Astrocyte of the cerebellum (primary cell): ENCODE measurements at regions not wholly inside any gene's neighbourhood (a gene's known extent, or its start where the extent isn't known, plus 50 kb on each side); places are given as distances from the start of the nearest gene placed in this dataset.
A peak's percentile ranks its signal among the peaks of the same experiment; 100 is the strongest.
"Not testable (repeated sequence)": the region's sequence is repeated elsewhere in the genome, so short reads cannot be mapped to it uniquely, and the experiment has no call there.

Source experiments
- DNase-seq: peaks from one replicate; pipeline ENCODE4 v3.0.0-alpha.2; 2011; ENCODE audit warnings: low read depth
- H3K4me3 ChIP-seq: 2 replicates; pipeline ENCODE4 v1.5.1; 2011; ENCODE audit warnings: mild to moderate bottlenecking, low read depth, low read length, moderate library complexity
- CTCF ChIP-seq: IDR thresholded peaks from 2 replicates; pipeline ENCODE4 v1.5.1; 2012; ENCODE audit warnings: low read length, low read depth, moderate library complexity, mild to moderate bottlenecking; ENCODE audit errors: missing control alignments
- in situ Hi-C: cut with HindIII; loops from 2 replicates; pipeline ENCODE4 v1.10.0; 2017; ENCODE audit warnings: low sequenced_read_pairs

DNA sequence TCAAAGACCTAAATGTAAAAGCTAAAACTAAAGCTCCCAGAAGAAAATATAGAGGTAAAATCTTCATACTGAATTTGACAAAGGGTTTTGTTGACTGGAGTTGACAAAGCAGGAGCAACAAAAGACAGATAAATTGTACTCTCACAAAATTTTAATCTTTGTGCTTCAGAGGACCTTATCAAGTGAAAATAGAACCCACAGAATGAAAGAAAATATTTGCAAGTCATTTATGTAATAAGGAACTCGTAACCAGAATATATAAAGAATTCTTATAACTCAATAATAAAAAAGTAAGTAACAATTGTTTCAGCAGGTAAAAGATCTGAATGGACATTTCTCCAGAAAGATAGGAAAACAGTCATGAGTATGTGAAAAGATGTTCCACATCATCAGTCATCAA lies 62.0 kb upstream of the SRRM3 start:
- DNase-seq = no peak
- in situ Hi-C loops = loop anchor here (25.0 kb wide), 1 partner anchor 102 kb away; the partner anchor contains the start of genes MDH2 and STYXL1
- TF ChIP-seq CTCF = no peak
- no peak overlapping the region for H3K4me3 ChIP-seq

DNA sequence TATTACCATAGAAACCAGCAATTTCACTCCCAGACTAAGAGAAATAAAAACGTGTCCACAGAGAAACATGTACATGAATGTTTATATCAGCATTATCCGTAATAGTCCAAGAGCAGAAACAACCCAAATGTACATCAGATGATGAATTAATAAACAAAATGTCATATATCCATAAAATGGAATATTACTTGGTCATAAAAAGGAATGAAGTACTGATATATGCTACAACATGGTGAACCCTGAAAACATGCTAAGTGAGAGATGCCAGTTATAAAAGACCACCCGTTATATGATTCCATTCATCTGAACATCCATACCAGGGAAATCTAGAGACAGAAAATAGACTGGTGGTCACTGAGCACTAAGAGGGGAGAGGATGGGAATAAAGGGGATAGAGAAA lies 61.4 kb upstream of the SRRM3 start:
- in situ Hi-C loops = loop anchor here (25.0 kb wide), 1 partner anchor 103 kb away; the partner anchor contains the start of genes MDH2 and STYXL1

GRCh38 chr7:76142861-76143260 lies 58.8 kb upstream of the SRRM3 start:
- no peak overlapping the region for H3K4me3 ChIP-seq
- no peak for DNase-seq
- no peak for TF ChIP-seq CTCF
- in situ Hi-C loops = loop anchor here (25.0 kb wide), 1 partner anchor 106 kb away; the partner anchor contains the start of genes MDH2 and STYXL1

More for the DNA sequence above, 61.4 kb upstream of the SRRM3 start:
- not testable (repeated sequence) for DNase-seq, H3K4me3 ChIP-seq

DNA sequence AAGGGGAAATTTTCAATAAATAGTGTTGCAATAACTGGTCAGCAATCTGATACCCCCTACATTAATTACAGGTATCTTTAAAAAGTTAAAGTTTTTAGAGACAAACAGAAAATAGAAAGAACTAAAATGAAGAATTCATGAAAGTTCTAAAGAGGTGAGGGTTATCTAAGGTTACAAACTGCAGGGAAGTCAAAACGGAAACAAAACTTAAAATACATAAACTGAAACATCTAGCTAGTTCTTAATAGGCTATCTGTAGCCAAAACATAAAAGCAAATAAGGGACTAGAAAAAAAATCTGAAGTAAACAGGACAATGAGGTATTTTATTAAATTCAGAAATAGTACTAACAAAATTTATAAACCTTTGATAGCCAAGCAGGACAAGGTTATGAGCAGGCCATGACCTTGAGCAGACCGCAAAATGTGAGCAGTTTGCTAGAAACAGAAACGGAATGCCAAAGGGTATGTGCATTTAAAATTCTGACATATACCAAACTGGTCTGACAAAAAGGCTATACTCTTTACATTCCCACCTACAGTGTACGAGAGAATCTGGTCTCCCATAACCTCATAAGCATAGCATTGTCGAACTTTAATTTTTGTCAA lies 56.9 kb upstream of the SRRM3 start:
- in situ Hi-C loops = loop anchor here (25.0 kb wide), 1 partner anchor 107 kb away; the partner anchor contains the start of genes MDH2 and STYXL1
- not testable (repeated sequence) for H3K4me3 ChIP-seq, DNase-seq

DNA sequence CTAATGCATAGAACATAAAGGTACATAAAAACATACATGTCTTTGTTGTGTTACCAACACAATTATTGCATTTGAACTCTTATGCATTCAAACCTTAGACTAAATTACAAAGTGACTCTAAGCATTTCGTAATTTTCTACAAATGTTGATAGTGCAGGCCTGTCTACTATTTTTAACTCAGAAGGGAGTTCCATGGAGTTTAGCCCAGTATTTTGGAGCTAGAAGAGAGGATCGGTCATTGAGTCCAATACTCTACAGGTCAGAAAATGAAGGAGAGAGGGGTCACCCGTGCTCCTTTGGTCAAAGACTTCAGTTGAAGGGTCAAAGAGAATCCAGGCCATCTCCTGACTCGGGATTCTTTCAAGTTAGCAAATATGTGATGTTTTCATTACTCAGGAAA lies 55.3 kb upstream of the SRRM3 start:
- DNase-seq = no peak
- no peak overlapping the region for H3K4me3 ChIP-seq
- no peak for TF ChIP-seq CTCF
- in situ Hi-C loops = loop anchor here (25.0 kb wide), 1 partner anchor 109 kb away; the partner anchor contains the start of genes MDH2 and STYXL1

GRCh38 chr7:76148947-76149346 lies 52.7 kb upstream of the SRRM3 start:
- in situ Hi-C loops = loop anchor here (25.0 kb wide), 1 partner anchor 112 kb away; the partner anchor contains the start of genes MDH2 and STYXL1
- not testable (repeated sequence) for DNase-seq, H3K4me3 ChIP-seq

DNA sequence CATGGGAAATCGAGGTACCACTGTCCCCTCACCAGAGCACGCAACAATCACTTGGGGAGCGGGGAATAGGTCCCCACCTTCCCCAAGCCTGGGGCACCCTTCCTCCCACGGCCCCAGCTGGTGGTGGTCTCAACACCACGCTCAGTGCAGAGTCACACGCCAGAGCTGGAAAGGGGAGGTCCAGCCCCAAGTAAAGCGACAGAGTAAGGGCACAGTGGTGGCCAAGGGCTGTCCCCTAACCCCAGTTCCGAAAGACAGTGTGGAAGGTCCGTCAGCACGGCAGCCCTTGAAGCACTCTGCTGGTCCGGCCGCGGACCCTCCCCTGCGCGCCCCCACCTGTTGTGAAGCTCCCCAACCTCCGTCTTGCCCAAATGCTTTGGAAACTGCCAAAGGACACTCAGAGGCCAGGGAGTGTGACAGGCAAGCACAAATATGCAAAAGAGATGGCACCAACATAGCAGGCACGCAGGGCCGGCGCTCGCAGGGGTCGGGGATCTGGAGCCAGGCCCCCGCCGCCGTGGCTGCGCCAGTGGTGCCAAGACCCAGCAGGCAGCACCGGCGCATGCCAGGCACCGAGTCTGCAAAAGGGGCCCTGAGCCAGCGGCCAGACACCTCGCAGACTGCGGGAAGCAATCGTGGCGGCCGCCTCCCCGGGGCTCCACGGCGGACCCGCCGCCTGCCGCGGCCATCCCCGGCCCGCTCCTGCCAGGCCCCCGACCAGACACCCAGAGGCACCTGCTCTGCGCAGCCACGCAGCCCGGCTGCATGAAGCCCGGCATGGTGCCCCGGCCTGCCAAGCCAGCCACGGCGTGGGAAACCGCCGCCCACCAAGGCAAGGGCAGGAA lies 51.6 kb upstream of the SRRM3 start:
- peak overlapping the region; percentile 15 for H3K4me3 ChIP-seq
- TF ChIP-seq CTCF = no peak
- DNase-seq = no peak
- in situ Hi-C loops = loop anchor here (25.0 kb wide), 1 partner anchor 113 kb away; the partner anchor contains the start of genes MDH2 and STYXL1
